GM23338 (cell line): ENCODE measurements at regions not wholly inside any gene's neighbourhood (a gene's known extent, or its start where the extent isn't known, plus 50 kb on each side); places are given as distances from the start of the nearest gene placed in this dataset.

ENCODE experiments used
- ATAC-seq: fragments of 200-7000 bp; cut with Tn5 transposase; 3 replicates; pipeline ENCODE4 v1.9.1; 2020
- DNase-seq: peaks from one replicate; pipeline ENCODE4 v3.0.0-alpha.2; 2015; ENCODE audit warnings: low spot score
- H2AFZ ChIP-seq: fragments of 200-600 bp; sonication (generic); 2 replicates; pipeline ENCODE4 v1.8.0; 2016; ENCODE audit warnings: antibody characterized with exemption, mild to moderate bottlenecking, moderate library complexity
- H3F3A ChIP-seq: fragments of 200-600 bp; sonication (generic); replicated peaks from 2 replicates; pipeline ENCODE4 v1.8.0; 2017; ENCODE audit warnings: antibody characterized with exemption, mixed run types, low read depth
- H3K27ac ChIP-seq: fragments of 200-600 bp; sonication (generic); 2 replicates; pipeline ENCODE4 v1.6.1; 2016; ENCODE audit warnings: low read depth
- H3K27me3 ChIP-seq: fragments of 200-600 bp; sonication (generic); 2 replicates; pipeline ENCODE4 v1.8.0; 2016; ENCODE audit warnings: mild to moderate bottlenecking, mixed run types, moderate library complexity; ENCODE audit not compliant: insufficient read depth
- H3K36me3 ChIP-seq: fragments of 200-600 bp; sonication (generic); 2 replicates; pipeline ENCODE4 v1.8.0; 2016; ENCODE audit warnings: mild to moderate bottlenecking; ENCODE audit not compliant: insufficient read depth
- H3K4me1 ChIP-seq: fragments of 200-600 bp; sonication (generic); 2 replicates; pipeline ENCODE4 v1.8.0; 2016; ENCODE audit warnings: mild to moderate bottlenecking, moderate library complexity; ENCODE audit not compliant: insufficient read depth
- H3K4me2 ChIP-seq: fragments of 200-600 bp; sonication (generic); 2 replicates; pipeline ENCODE4 v1.7.1; 2017; ENCODE audit warnings: mixed run types
- H3K4me3 ChIP-seq: fragments of 200-600 bp; sonication (generic); 2 replicates; pipeline ENCODE4 v1.6.1; 2016; ENCODE audit warnings: mixed run types
- H3K79me2 ChIP-seq: fragments of 200-600 bp; sonication (generic); replicated peaks from 2 replicates; pipeline ENCODE4 v1.8.0; 2017; ENCODE audit warnings: mild to moderate bottlenecking; ENCODE audit not compliant: insufficient read depth
- H3K9me2 ChIP-seq: fragments of 200-600 bp; sonication (generic); 2 replicates; pipeline ENCODE4 v1.8.0; 2017; ENCODE audit not compliant: insufficient read depth
- H4K20me1 ChIP-seq: fragments of 200-600 bp; sonication (generic); replicated peaks from 2 replicates; pipeline ENCODE4 v1.8.0; 2017; ENCODE audit warnings: mild to moderate bottlenecking; ENCODE audit not compliant: insufficient read depth
- H3K27ac Mint-ChIP-seq: 2 replicates; pipeline ENCODE4 v1.8.0; 2020; ENCODE audit warnings: inconsistent platforms, mild to moderate bottlenecking, moderate library complexity, mixed read lengths
- H3K27me3 Mint-ChIP-seq: 3 replicates; pipeline ENCODE4 v1.8.0; 2022; ENCODE audit warnings: low read depth, mild to moderate bottlenecking, moderate library complexity, mixed read lengths, inconsistent platforms; ENCODE audit not compliant: insufficient read depth, poor library complexity
- H3K36me3 Mint-ChIP-seq: 3 replicates; pipeline ENCODE4 v1.8.0; 2021; ENCODE audit warnings: low read depth, mild to moderate bottlenecking, inconsistent platforms, moderate library complexity, mixed read lengths
- H3K4me1 Mint-ChIP-seq: 3 replicates; pipeline ENCODE4 v1.8.0; 2020; ENCODE audit warnings: mild to moderate bottlenecking, inconsistent platforms, mixed read lengths
- H3K4me3 Mint-ChIP-seq: 3 replicates; pipeline ENCODE4 v1.8.0; 2021; ENCODE audit warnings: moderate library complexity, mild to moderate bottlenecking, inconsistent platforms, mixed read lengths
- H3K9me3 Mint-ChIP-seq: 3 replicates; pipeline ENCODE4 v1.8.0; 2020; ENCODE audit warnings: moderate library complexity, mild to moderate bottlenecking, inconsistent platforms, mixed read lengths
- CREB1 ChIP-seq: fragments of 250-450 bp; sonication (Bioruptor Pico); IDR thresholded peaks from 2 replicates; pipeline ENCODE4 v1.5.0; 2020; ENCODE audit warnings: low read depth, mild to moderate bottlenecking, moderate library complexity
- EZH2 ChIP-seq: fragments of 200-600 bp; sonication (generic); IDR thresholded peaks from one replicate; pipeline ENCODE4 v1.8.0; 2017; ENCODE audit warnings: antibody characterized with exemption, mild to moderate bottlenecking, low read depth; ENCODE audit not compliant: unreplicated experiment
- EZH2phosphoT487 ChIP-seq: fragments of 200-600 bp; sonication (generic); IDR thresholded peaks from one replicate; pipeline ENCODE4 v1.8.1; 2018; ENCODE audit warnings: antibody characterized with exemption; ENCODE audit not compliant: unreplicated experiment
- JUNB ChIP-seq: IDR thresholded peaks from one replicate; pipeline ENCODE4 v1.6.1; 2016; ENCODE audit warnings: antibody characterized with exemption; ENCODE audit not compliant: unreplicated experiment
- NANOG ChIP-seq: IDR thresholded peaks from 2 replicates; pipeline ENCODE4 v1.6.1; 2016; ENCODE audit warnings: antibody characterized with exemption, borderline replicate concordance
- POLR2AphosphoS5 ChIP-seq: IDR thresholded peaks from 2 replicates; pipeline ENCODE4 v1.6.1; 2016; ENCODE audit warnings: antibody characterized with exemption, low read depth
- REST ChIP-seq: IDR thresholded peaks from one replicate; pipeline ENCODE4 v1.6.1; 2018; ENCODE audit warnings: antibody characterized with exemption; ENCODE audit not compliant: unreplicated experiment
- STAT1 ChIP-seq: IDR thresholded peaks from one replicate; pipeline ENCODE4 v1.6.1; 2016; ENCODE audit warnings: antibody characterized with exemption; ENCODE audit not compliant: unreplicated experiment
- ZNF114 ChIP-seq: fragments of 250-450 bp; sonication (Bioruptor Pico); IDR thresholded peaks from 2 replicates; pipeline ENCODE4 v1.5.0; 2020; ENCODE audit warnings: mild to moderate bottlenecking, moderate library complexity
- ZNF331 ChIP-seq: fragments of 250-450 bp; sonication (Bioruptor Pico); IDR thresholded peaks from 2 replicates; pipeline ENCODE4 v1.5.0; 2020; ENCODE audit warnings: low read depth, mild to moderate bottlenecking, moderate library complexity
- ZNF462 ChIP-seq: fragments of 250-450 bp; sonication (Bioruptor Pico); IDR thresholded peaks from 2 replicates; pipeline ENCODE4 v1.5.0; 2020; ENCODE audit warnings: mild to moderate bottlenecking, moderate library complexity
- TF ChIP-seq, protein P1 (sequence below): IDR thresholded peaks from 2 replicates; pipeline ENCODE4 v1.6.1; 2016; ENCODE audit warnings: antibody characterized with exemption
- TF ChIP-seq, protein P2 (sequence below), 2 experiments: fragments of 200-600 bp in 1 of 2; sonication (generic) in 1 of 2; conservative IDR thresholded peaks; 2 replicates each; pipeline versions ENCODE4 v1.5.1 to v1.6.1; 2016 to 2017; ENCODE audit warnings: antibody characterized with exemption in 2 of 2, low read depth in 2 of 2, mild to moderate bottlenecking in 2 of 2, moderate library complexity in 1 of 2

DNA sequence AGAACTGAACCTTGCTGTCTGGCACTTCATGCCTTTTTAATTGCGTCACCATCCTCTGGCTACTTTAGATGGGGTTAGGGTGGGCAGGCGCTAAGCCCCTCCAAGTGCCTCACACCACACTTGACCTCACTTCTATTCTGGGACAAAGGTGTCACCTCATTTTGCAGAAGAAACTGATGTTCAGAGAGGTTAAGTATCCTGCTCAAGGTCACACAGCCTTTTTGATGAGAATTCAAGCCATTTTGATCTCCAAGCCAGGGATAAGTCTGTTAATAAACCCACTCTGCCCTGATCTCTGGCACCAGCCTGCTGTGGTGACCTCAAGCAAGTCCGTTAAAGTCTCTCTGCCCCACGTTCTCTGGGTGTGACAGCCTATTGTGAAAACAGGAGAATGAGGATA, 58.8 kb upstream of the PRR23C start:
- H3K36me3 ChIP-seq, result no peaks in the 10 kb centered on the region
- H3F3A ChIP-seq, result no peaks in the 10 kb centered on the region
- no peak for TF ChIP-seq EZH2phosphoT487
- no peak for TF ChIP-seq EZH2
- no peak for TF ChIP-seq CREB1 (CRISPR knock-in tag)
- TF ChIP-seq STAT1, result no peak
- TF ChIP-seq REST, result no peak
- no peak for TF ChIP-seq ZNF114 (CRISPR knock-in tag)
- TF ChIP-seq POLR2AphosphoS5, result no peak
- no peak for TF ChIP-seq ZNF462 (CRISPR knock-in tag)
- TF ChIP-seq, protein P1, sequence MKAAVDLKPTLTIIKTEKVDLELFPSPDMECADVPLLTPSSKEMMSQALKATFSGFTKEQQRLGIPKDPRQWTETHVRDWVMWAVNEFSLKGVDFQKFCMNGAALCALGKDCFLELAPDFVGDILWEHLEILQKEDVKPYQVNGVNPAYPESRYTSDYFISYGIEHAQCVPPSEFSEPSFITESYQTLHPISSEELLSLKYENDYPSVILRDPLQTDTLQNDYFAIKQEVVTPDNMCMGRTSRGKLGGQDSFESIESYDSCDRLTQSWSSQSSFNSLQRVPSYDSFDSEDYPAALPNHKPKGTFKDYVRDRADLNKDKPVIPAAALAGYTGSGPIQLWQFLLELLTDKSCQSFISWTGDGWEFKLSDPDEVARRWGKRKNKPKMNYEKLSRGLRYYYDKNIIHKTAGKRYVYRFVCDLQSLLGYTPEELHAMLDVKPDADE, result no peak
- TF ChIP-seq, protein P2, sequence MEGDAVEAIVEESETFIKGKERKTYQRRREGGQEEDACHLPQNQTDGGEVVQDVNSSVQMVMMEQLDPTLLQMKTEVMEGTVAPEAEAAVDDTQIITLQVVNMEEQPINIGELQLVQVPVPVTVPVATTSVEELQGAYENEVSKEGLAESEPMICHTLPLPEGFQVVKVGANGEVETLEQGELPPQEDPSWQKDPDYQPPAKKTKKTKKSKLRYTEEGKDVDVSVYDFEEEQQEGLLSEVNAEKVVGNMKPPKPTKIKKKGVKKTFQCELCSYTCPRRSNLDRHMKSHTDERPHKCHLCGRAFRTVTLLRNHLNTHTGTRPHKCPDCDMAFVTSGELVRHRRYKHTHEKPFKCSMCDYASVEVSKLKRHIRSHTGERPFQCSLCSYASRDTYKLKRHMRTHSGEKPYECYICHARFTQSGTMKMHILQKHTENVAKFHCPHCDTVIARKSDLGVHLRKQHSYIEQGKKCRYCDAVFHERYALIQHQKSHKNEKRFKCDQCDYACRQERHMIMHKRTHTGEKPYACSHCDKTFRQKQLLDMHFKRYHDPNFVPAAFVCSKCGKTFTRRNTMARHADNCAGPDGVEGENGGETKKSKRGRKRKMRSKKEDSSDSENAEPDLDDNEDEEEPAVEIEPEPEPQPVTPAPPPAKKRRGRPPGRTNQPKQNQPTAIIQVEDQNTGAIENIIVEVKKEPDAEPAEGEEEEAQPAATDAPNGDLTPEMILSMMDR (conservative IDR thresholded peaks at IDR 0.05; ENCODE audit: low read depth in 2 of 2), result no peak
- TF ChIP-seq ZNF331 (CRISPR knock-in tag), result no peak
- no peak for TF ChIP-seq JUNB
- no peak for TF ChIP-seq NANOG
- no peak overlapping the region for H3K4me3 Mint-ChIP-seq
- no peak overlapping the region for H3K27ac ChIP-seq
- H4K20me1 ChIP-seq, result no peaks in the 10 kb centered on the region
- no peaks in the 10 kb centered on the region for H3K27me3 ChIP-seq
- no peak overlapping the region for H2AFZ ChIP-seq
- H3K27me3 Mint-ChIP-seq, result peaks cover 11% of the 10 kb centered on the region
- H3K4me3 ChIP-seq, result no peak overlapping the region
- H3K36me3 Mint-ChIP-seq, result no peaks in the 10 kb centered on the region
- ATAC-seq (no peak), DNase-seq (no peak)
- no peaks in the 10 kb centered on the region for H3K9me3 Mint-ChIP-seq
- no peak overlapping the region for H3K4me2 ChIP-seq
- H3K27ac Mint-ChIP-seq, result no peak overlapping the region
- no peaks in the 10 kb centered on the region for H3K4me1 ChIP-seq
- H3K9me2 ChIP-seq, result no peaks in the 10 kb centered on the region
- no peaks in the 10 kb centered on the region for H3K79me2 ChIP-seq
- H3K4me1 Mint-ChIP-seq, result peaks cover 3% of the 10 kb centered on the region; the same call in 2 of the 3 replicates
